Kidney epithelial cell (primary cell): ENCODE measurements at regions not wholly inside any gene's neighbourhood (a gene's known extent, or its start where the extent isn't known, plus 50 kb on each side); places are given as distances from the start of the nearest gene placed in this dataset.

Experiments used
- DNase-seq: peaks from one replicate; pipeline ENCODE4 v3.0.0-alpha.2; 2010; ENCODE audit warnings: low read depth
- H3K27me3 ChIP-seq: 2 replicates; pipeline ENCODE4 v1.6.0; 2011; ENCODE audit warnings: low read length; ENCODE audit not compliant: control insufficient read depth, insufficient read depth
- H3K36me3 ChIP-seq: 2 replicates; pipeline ENCODE4 v1.5.1; 2011; ENCODE audit warnings: low read length; ENCODE audit not compliant: control insufficient read depth, insufficient read depth
- H3K4me3 ChIP-seq: 2 replicates; pipeline ENCODE4 v1.5.1; 2011; ENCODE audit warnings: low read depth, mild to moderate bottlenecking, control low read depth, low read length
- CTCF ChIP-seq: IDR thresholded peaks from 2 replicates; pipeline ENCODE4 v1.5.1; 2011; ENCODE audit warnings: mild to moderate bottlenecking, moderate library complexity, low read length, control low read depth, inconsistent platforms; ENCODE audit not compliant: insufficient read depth, poor library complexity, severe bottlenecking

- H3K36me3 ChIP-seq: no peaks in the 10 kb centered on the region
- no peak for DNase-seq
- TF ChIP-seq CTCF: no peak
- H3K27me3 ChIP-seq: no peaks in the 10 kb centered on the region
- H3K4me3 ChIP-seq: no peak overlapping the region
Measured at GRCh38 chr7:66575398-66575797, 53.3 kb upstream of the KCTD7 start.

- H3K4me3 ChIP-seq: no peak overlapping the region
- no peak for TF ChIP-seq CTCF
- no peaks in the 10 kb centered on the region for H3K36me3 ChIP-seq
- H3K27me3 ChIP-seq: no peaks in the 10 kb centered on the region
- no peak for DNase-seq
Measured at GRCh38 chr7:66576646-66577045, 52.0 kb upstream of the KCTD7 start.
